HuH-7 (cell line): ENCODE measurements at regions not wholly inside any gene's neighbourhood (a gene's known extent, or its start where the extent isn't known, plus 50 kb on each side); places are given as distances from the start of the nearest gene placed in this dataset.

ENCODE experiments used
- DNase-seq: peaks from one replicate; pipeline ENCODE4 v3.0.0; 2011; ENCODE audit warnings: low spot score

- no peak for DNase-seq
These were observed 58.8 kb upstream of the ZNF804B start for GRCh38 chr7:88700725-88701124.

- DNase-seq, result no peak
These were observed 65.3 kb upstream of the ZNF804B start for GRCh38 chr7:88694207-88694606.

GRCh38 chr7:88693131-88693530, 66.4 kb upstream of the ZNF804B start:
- DNase-seq, result no peak

GRCh38 chr7:88692493-88692892, 67.0 kb upstream of the ZNF804B start:
- DNase-seq, result no peak

- no peak for DNase-seq
These were observed 69.7 kb upstream of the ZNF804B start for GRCh38 chr7:88689821-88690220.

GRCh38 chr7:88688222-88688621, 71.3 kb upstream of the ZNF804B start:
- DNase-seq, result no peak

GRCh38 chr7:88686468-88687229, 72.9 kb upstream of the ZNF804B start:
- DNase-seq, result no peak

- no peak for DNase-seq
These were observed 77.8 kb upstream of the ZNF804B start for GRCh38 chr7:88681682-88682081.

- no peak for DNase-seq
These were observed 89.0 kb upstream of the ZNF804B start for GRCh38 chr7:88670536-88670935.

- no peak for DNase-seq
These were observed 89.6 kb upstream of the ZNF804B start for GRCh38 chr7:88669913-88670312.

- no peak for DNase-seq
These were observed 90.9 kb upstream of the ZNF804B start for GRCh38 chr7:88668591-88668990.

GRCh38 chr7:88666626-88667025, 92.9 kb upstream of the ZNF804B start:
- DNase-seq, result no peak

- no peak for DNase-seq
These were observed 93.5 kb upstream of the ZNF804B start for GRCh38 chr7:88665892-88666514.

- no peak for DNase-seq
These were observed 94.8 kb upstream of the ZNF804B start for GRCh38 chr7:88664630-88665233.

- DNase-seq, result no peak
These were observed 97.6 kb upstream of the ZNF804B start for GRCh38 chr7:88661921-88662320.

- DNase-seq, result no peak
These were observed 111.7 kb upstream of the ZNF804B start for GRCh38 chr7:88647825-88648224.

- no peak for DNase-seq
These were observed 120.9 kb upstream of the ZNF804B start for GRCh38 chr7:88638583-88638982.

- DNase-seq, result no peak
These were observed 121.7 kb upstream of the ZNF804B start for GRCh38 chr7:88637795-88638194.

GRCh38 chr7:88635149-88635548, 124.4 kb upstream of the ZNF804B start:
- DNase-seq, result no peak

GRCh38 chr7:88629559-88629958, 129.9 kb upstream of the ZNF804B start:
- no peak for DNase-seq

GRCh38 chr7:88628363-88629085, 131.0 kb upstream of the ZNF804B start:
- no peak for DNase-seq

GRCh38 chr7:88617185-88617584, 142.3 kb upstream of the ZNF804B start:
- DNase-seq, result no peak

GRCh38 chr7:88615336-88615735, 144.2 kb upstream of the ZNF804B start:
- no peak for DNase-seq
